ENCODE measurements at regions not wholly inside any gene's neighbourhood (a gene's known extent, or its start where the extent isn't known, plus 50 kb on each side); places are given as distances from the start of the nearest gene placed in this dataset.

GRCh38 chr6:130754786-130755367, 72.3 kb upstream of the SMLR1 start:
- H3K4me3 ChIP-seq (ENCODE audit: low read depth in 1 of 2, low read length in 2 of 2), result no peak overlapping the region
- H3K9me3 ChIP-seq (ENCODE audit: low read length), result no peaks in the 10 kb centered on the region
- no peak overlapping the region for H3K9ac ChIP-seq (ENCODE audit: low read length)
- H3K36me3 ChIP-seq (ENCODE audit: insufficient read depth, low read length), result no peaks in the 10 kb centered on the region
- H3K27ac ChIP-seq (ENCODE audit: low read depth, low read length), result no peak overlapping the region
- no peaks in the 10 kb centered on the region for H3K27me3 ChIP-seq (ENCODE audit: control insufficient read depth in 1 of 2, insufficient read depth in 2 of 2, low read length in 2 of 2)
- no peaks in the 10 kb centered on the region for H3K4me1 ChIP-seq (ENCODE audit: insufficient read depth, low read length)

- Histone ChIP-seq H3K27ac (ENCODE audit: low read depth, low read length) (no peak overlapping the region), H3K36me3 (ENCODE audit: insufficient read depth, low read length) (no peaks in the 10 kb centered on the region), H3K27me3 (ENCODE audit: control insufficient read depth in 1 of 2, insufficient read depth in 2 of 2, low read length in 2 of 2) (no peaks in the 10 kb centered on the region), H3K9me3 (ENCODE audit: low read length) (no peaks in the 10 kb centered on the region), H3K4me3 (ENCODE audit: low read depth in 1 of 2, low read length in 2 of 2) (no peak overlapping the region), H3K4me1 (ENCODE audit: insufficient read depth, low read length) (no peaks in the 10 kb centered on the region), H3K9ac (ENCODE audit: low read length) (no peak overlapping the region)
Measured at GRCh38 chr6:130755368-130756034, 71.7 kb upstream of the SMLR1 start.

DNA sequence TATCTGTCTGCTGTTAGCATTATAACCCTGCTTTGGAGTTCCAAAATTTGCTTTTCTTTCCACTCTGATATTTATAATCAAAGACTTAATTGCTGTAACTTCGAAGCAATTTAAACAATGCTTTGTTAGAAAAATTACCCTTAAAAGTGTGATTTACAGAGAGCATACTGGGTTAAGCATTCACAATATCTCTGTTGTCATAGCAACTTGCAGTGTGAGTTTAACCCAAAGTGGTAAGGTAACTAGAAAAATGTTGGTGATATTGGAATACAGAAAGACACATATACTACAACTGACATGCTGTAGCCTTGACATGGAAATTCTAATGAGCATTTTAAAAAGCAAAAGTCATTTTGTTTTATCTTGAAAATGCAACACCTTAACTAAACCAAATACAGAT, 70.4 kb upstream of the SMLR1 start:
- Histone ChIP-seq H3K9ac (ENCODE audit: low read length) (no peak overlapping the region), H3K4me1 (ENCODE audit: insufficient read depth, low read length) (no peaks in the 10 kb centered on the region), H3K27ac (ENCODE audit: low read depth, low read length) (no peak overlapping the region), H3K36me3 (ENCODE audit: insufficient read depth, low read length) (no peaks in the 10 kb centered on the region), H3K4me3 (ENCODE audit: low read depth in 1 of 2, low read length in 2 of 2) (no peak overlapping the region), H3K27me3 (ENCODE audit: control insufficient read depth in 1 of 2, insufficient read depth in 2 of 2, low read length in 2 of 2) (no peaks in the 10 kb centered on the region), H3K9me3 (ENCODE audit: low read length) (no peaks in the 10 kb centered on the region)

- Histone ChIP-seq H3K9ac (ENCODE audit: low read length) (no peak overlapping the region), H3K9me3 (ENCODE audit: low read length) (no peaks in the 10 kb centered on the region), H3K36me3 (ENCODE audit: insufficient read depth, low read length) (no peaks in the 10 kb centered on the region), H3K27ac (ENCODE audit: low read depth, low read length) (no peak overlapping the region), H3K27me3 (ENCODE audit: control insufficient read depth in 1 of 2, insufficient read depth in 2 of 2, low read length in 2 of 2) (no peaks in the 10 kb centered on the region), H3K4me1 (ENCODE audit: insufficient read depth, low read length) (no peaks in the 10 kb centered on the region), H3K4me3 (ENCODE audit: low read depth in 1 of 2, low read length in 2 of 2) (no peak overlapping the region)
Measured at GRCh38 chr6:130758813-130759212, 68.4 kb upstream of the SMLR1 start.

DNA sequence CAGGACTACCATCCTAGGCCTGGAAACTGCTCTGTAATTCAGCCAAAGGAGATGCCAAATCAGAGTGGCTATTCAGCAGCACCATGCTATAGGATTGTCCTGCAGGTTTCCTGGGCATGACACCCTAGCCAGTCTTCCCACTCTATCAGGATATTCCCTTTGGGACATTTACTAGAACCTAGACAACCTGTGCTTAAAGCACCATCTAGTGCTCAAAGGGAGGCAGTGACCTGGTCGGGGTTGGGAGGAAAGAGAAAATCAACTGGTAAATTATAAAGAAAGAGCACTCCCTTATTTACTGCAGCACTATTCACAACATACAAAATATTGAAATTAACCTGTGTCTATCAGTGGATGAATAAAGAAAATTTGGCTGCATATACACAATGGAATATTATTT, 67.2 kb upstream of the SMLR1 start:
- Histone ChIP-seq H3K27ac (ENCODE audit: low read depth, low read length) (no peak overlapping the region), H3K36me3 (ENCODE audit: insufficient read depth, low read length) (no peaks in the 10 kb centered on the region), H3K4me1 (ENCODE audit: insufficient read depth, low read length) (no peaks in the 10 kb centered on the region), H3K9ac (ENCODE audit: low read length) (no peak overlapping the region), H3K4me3 (ENCODE audit: low read depth in 1 of 2, low read length in 2 of 2) (no peak overlapping the region), H3K27me3 (ENCODE audit: control insufficient read depth in 1 of 2, insufficient read depth in 2 of 2, low read length in 2 of 2) (no peaks in the 10 kb centered on the region), H3K9me3 (ENCODE audit: low read length) (no peaks in the 10 kb centered on the region)

DNA sequence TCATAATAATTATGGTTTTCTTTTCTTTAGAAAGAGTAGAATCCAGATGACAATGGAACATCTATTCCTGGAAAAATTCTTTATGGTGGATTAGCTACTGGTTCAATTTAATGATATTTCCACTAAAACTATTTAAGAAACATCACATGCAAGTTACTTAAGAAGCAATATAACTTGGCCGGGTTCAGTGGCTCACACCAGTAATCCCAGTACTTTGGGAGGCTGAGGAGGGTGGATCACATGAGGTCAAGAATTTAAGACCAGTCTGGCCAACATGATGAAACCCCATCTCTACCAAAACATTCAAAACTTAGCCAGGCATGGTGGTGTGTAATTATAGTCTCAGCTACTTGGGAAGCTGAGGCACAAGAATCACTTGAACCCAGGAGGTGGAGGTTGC, 65.9 kb upstream of the SMLR1 start:
- H3K27me3 ChIP-seq (ENCODE audit: control insufficient read depth in 1 of 2, insufficient read depth in 2 of 2, low read length in 2 of 2), result no peaks in the 10 kb centered on the region
- no peak overlapping the region for H3K9ac ChIP-seq (ENCODE audit: low read length)
- no peaks in the 10 kb centered on the region for H3K9me3 ChIP-seq (ENCODE audit: low read length)
- H3K36me3 ChIP-seq (ENCODE audit: insufficient read depth, low read length), result no peaks in the 10 kb centered on the region
- H3K4me3 ChIP-seq (ENCODE audit: low read depth in 1 of 2, low read length in 2 of 2), result no peak overlapping the region
- no peak overlapping the region for H3K27ac ChIP-seq (ENCODE audit: low read depth, low read length)
- no peaks in the 10 kb centered on the region for H3K4me1 ChIP-seq (ENCODE audit: insufficient read depth, low read length)

DNA sequence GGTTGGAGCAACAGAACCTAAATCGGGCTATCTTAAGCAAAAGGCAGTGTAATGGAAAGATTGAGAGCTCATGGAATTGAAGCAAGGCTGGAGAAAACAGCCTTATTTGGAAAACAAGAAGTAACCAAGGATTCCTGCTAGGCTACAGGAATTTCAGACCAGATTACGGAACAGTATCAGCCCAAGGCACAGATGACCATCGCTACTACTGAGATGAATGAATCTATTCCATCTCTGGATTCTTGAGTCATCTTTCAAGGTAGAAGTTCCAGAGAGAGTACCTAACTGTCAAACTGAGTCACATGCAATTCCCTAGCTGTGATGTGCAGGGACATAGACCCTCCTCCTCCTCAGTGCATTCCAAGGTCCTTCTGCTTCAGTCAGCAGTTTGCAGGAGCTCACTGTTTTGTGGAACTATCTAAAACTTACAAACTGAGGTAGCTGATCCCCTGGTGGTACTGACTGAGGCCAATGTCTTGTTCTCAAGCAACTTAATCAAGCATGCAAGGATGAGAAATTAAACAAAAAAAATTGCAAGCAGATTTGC, 62.0 kb upstream of the SMLR1 start:
- H3K27me3 ChIP-seq (ENCODE audit: control insufficient read depth in 1 of 2, insufficient read depth in 2 of 2, low read length in 2 of 2), result no peaks in the 10 kb centered on the region
- H3K9ac ChIP-seq (ENCODE audit: low read length), result no peak overlapping the region
- H3K9me3 ChIP-seq (ENCODE audit: low read length), result no peaks in the 10 kb centered on the region
- no peak overlapping the region for H3K4me3 ChIP-seq (ENCODE audit: low read depth in 1 of 2, low read length in 2 of 2)
- H3K36me3 ChIP-seq (ENCODE audit: insufficient read depth, low read length), result no peaks in the 10 kb centered on the region
- no peaks in the 10 kb centered on the region for H3K4me1 ChIP-seq (ENCODE audit: insufficient read depth, low read length)
- no peak overlapping the region for H3K27ac ChIP-seq (ENCODE audit: low read depth, low read length)

DNA sequence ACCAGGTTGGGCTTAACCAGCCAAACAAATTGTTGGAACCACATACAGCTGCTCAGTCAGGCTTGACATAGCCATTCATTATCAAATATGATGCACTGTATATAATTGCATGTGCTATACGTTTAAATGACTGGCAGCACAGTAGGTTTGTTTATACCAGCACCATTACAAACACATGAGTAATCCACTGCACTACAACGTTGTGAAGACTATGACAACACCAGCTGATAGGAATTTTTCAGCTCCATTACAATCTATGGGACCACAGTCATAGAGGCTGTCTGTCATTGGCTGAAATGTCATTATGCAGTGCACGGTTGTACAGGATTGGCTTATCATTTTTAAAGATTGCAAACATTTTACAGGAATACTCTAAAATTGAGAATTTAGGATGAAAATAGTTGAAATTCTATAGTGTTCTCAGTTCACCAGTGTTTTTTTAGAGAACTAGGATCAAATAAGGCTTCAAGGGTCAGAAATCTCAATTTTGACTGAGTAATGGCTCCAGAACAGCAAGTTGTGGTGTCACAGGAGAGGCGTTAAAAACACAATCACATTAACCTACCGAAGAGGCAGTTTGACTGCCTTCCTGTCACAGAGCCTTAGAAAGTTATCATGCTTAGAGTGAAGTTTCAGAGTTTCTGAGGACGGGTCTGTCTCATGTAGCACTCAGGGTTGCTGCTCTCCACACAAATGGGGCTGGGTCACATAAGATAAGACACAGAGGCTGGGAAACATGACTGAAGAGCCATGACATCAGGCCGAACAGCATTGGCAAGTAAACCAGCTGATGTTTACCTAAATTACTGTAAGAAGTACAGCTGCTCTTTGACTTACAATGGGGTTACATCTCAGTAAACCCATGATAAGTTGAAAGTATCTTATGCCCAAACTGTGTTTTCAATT, 60.7 kb upstream of the SMLR1 start:
- Histone ChIP-seq H3K36me3 (ENCODE audit: insufficient read depth, low read length) (no peaks in the 10 kb centered on the region), H3K9me3 (ENCODE audit: low read length) (no peaks in the 10 kb centered on the region), H3K27ac (ENCODE audit: low read depth, low read length) (no peak overlapping the region), H3K9ac (ENCODE audit: low read length) (no peak overlapping the region), H3K4me3 (ENCODE audit: low read depth in 1 of 2, low read length in 2 of 2) (no peak overlapping the region), H3K4me1 (ENCODE audit: insufficient read depth, low read length) (no peaks in the 10 kb centered on the region), H3K27me3 (ENCODE audit: control insufficient read depth in 1 of 2, insufficient read depth in 2 of 2, low read length in 2 of 2) (no peaks in the 10 kb centered on the region)

GRCh38 chr6:130769861-130770260, 57.3 kb upstream of the SMLR1 start:
- no peaks in the 10 kb centered on the region for H3K36me3 ChIP-seq (ENCODE audit: insufficient read depth, low read length)
- no peak overlapping the region for H3K4me3 ChIP-seq (ENCODE audit: low read depth in 1 of 2, low read length in 2 of 2)
- H3K9ac ChIP-seq (ENCODE audit: low read length), result no peak overlapping the region
- no peaks in the 10 kb centered on the region for H3K9me3 ChIP-seq (ENCODE audit: low read length)
- no peaks in the 10 kb centered on the region for H3K4me1 ChIP-seq (ENCODE audit: insufficient read depth, low read length)
- H3K27ac ChIP-seq (ENCODE audit: low read depth, low read length), result no peak overlapping the region
- no peaks in the 10 kb centered on the region for H3K27me3 ChIP-seq (ENCODE audit: control insufficient read depth in 1 of 2, insufficient read depth in 2 of 2, low read length in 2 of 2)

- Histone ChIP-seq H3K27ac (ENCODE audit: low read depth, low read length) (no peak overlapping the region), H3K36me3 (ENCODE audit: insufficient read depth, low read length) (no peaks in the 10 kb centered on the region), H3K4me1 (ENCODE audit: insufficient read depth, low read length) (no peaks in the 10 kb centered on the region), H3K4me3 (ENCODE audit: low read depth in 1 of 2, low read length in 2 of 2) (no peak overlapping the region), H3K27me3 (ENCODE audit: control insufficient read depth in 1 of 2, insufficient read depth in 2 of 2, low read length in 2 of 2) (no peaks in the 10 kb centered on the region), H3K9ac (ENCODE audit: low read length) (no peak overlapping the region), H3K9me3 (ENCODE audit: low read length) (no peaks in the 10 kb centered on the region)
Measured at GRCh38 chr6:130771741-130772140, 55.5 kb upstream of the SMLR1 start.

DNA sequence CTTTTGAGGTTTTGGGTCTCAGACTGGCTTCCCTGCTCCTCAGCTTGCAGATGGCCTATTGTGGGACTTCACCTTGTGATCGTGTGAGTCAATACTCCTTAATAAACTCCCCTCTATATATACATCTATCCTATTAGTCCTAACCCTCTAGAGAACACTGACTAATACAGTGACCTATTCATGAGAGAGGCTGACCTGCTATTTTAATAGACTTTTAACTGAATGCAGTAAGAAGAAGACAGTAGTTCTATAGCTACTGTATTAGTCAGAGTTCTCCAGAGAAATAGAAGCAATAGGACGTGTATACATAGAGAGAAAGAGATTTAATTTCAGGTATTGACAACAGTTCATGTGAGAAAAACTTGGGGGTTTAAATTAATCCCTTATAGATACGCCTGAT, 53.3 kb upstream of the SMLR1 start:
- H3K4me1 ChIP-seq (ENCODE audit: insufficient read depth, low read length), result peaks cover 5% of the 10 kb centered on the region
- no peaks in the 10 kb centered on the region for H3K9me3 ChIP-seq (ENCODE audit: low read length)
- H3K27me3 ChIP-seq (ENCODE audit: control insufficient read depth in 1 of 2, insufficient read depth in 2 of 2, low read length in 2 of 2), result no peaks in the 10 kb centered on the region
- H3K27ac ChIP-seq (ENCODE audit: low read depth, low read length), result no peak overlapping the region
- H3K9ac ChIP-seq (ENCODE audit: low read length), result no peak overlapping the region
- H3K36me3 ChIP-seq (ENCODE audit: insufficient read depth, low read length), result no peaks in the 10 kb centered on the region
- H3K4me3 ChIP-seq (ENCODE audit: low read depth in 1 of 2, low read length in 2 of 2), result no peak overlapping the region
